ENCODE measurements at regions not wholly inside any gene's neighbourhood (a gene's known extent, or its start where the extent isn't known, plus 50 kb on each side); places are given as distances from the start of the nearest gene placed in this dataset.
A peak's percentile ranks its signal among the peaks of the same experiment; 100 is the strongest.

DNA sequence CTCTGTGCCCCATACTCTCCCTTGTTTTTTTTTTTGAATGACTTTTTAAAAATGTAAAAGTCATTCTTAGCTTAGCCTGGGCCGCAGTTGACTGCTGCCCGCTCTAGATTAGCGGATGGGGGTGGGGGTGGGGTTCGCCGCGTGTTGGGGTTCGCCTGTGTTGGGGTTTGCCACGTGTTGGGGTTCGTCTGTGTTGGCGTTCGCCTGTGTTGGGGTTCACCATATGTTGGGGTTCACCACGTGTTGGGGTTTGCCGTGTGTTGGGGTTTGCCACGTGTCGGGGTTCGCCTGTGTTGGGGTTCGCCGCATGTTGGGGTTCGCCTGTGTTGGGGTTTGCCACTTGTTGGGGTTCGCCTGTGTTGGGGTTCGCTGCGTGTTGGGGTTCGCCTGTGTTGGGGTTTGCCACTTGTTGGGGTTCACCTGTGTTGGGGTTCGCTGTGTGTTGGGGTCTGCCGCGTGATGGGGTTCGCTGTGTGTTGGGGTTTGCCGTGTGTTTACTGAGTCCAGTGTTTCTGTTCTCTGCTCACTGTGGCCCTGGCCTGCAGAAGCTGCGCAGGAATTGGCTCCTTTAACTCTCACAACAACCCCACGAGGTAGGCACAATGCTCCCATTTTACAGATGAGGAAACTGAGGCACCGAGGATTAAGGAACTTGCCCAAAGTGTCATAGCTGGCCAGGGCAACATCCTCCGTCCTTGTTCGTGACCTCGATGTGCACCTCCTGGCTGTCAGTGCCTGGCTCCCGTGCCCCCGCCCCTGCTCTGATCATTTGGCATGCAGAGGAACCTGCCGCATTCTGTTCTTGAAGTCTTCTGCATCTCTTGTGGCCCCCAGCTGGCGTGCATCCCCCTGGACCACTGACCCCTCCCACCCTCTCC, 96.6 kb upstream of the CIBAR2 start:
- H3K9me3 ChIP-seq, result no peaks in the 10 kb centered on the region
- no peaks in the 10 kb centered on the region for H3K27me3 ChIP-seq
- ATAC-seq (no peak), DNase-seq (no peak)
- intact Hi-C loops (cut with DNase I), result loop anchor here in 1 of 10 donors (5.0 kb wide), 1 partner anchor 37 kb away; no protein-coding TSS in a partner anchor
- peak overlapping the region in 1 of 12 donors; percentile 50 for H3K27ac ChIP-seq
- TF ChIP-seq, protein P1, sequence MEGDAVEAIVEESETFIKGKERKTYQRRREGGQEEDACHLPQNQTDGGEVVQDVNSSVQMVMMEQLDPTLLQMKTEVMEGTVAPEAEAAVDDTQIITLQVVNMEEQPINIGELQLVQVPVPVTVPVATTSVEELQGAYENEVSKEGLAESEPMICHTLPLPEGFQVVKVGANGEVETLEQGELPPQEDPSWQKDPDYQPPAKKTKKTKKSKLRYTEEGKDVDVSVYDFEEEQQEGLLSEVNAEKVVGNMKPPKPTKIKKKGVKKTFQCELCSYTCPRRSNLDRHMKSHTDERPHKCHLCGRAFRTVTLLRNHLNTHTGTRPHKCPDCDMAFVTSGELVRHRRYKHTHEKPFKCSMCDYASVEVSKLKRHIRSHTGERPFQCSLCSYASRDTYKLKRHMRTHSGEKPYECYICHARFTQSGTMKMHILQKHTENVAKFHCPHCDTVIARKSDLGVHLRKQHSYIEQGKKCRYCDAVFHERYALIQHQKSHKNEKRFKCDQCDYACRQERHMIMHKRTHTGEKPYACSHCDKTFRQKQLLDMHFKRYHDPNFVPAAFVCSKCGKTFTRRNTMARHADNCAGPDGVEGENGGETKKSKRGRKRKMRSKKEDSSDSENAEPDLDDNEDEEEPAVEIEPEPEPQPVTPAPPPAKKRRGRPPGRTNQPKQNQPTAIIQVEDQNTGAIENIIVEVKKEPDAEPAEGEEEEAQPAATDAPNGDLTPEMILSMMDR (IDR thresholded peaks at IDR 0.05), result no peak
- 91 to 96% (median 93%) methylated on average over 34 to 38 of the region's 38 CpGs for WGBS, 4 donors
- no peaks in the 10 kb centered on the region for H3K36me3 ChIP-seq
- H3K4me1 ChIP-seq, result peaks cover 7 to 61% (median 31%) of the 10 kb centered on the region in 12 donors
- H3K4me3 ChIP-seq, result no peak overlapping the region

DNA sequence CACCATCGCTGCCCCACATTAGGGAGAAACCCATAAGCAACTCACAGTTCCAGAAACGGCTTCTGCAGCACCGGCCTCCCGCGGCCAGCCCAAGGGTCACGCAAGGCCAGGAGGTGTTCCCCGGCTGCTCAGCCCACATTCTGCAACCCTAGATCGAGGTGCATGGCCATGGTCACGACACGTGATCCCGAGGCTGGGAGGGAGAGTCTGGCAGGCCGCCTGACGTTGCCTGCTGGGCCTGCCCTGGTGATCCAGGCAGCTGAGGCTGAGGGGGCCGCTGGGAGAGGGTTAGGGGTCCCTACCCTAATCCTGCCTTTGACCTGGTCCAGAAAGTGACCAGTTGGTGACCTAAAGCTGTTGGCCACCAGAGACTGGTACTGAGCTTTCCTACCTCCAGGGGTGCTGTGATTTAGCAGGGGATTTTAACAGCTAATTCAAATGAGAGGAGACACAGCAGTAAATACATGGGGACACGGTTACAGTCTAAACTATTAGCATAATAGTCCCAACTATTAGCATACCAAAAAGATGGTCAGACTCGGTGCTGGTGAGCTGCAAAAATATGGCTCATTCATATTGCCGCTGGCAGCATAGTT, 97.4 kb upstream of the CIBAR2 start:
- Histone ChIP-seq H3K27me3 (no peaks in the 10 kb centered on the region), H3K27ac (peak overlapping the region in 1 of 12 donors; percentile 50), H3K4me3 (no peak overlapping the region), H3K36me3 (no peaks in the 10 kb centered on the region), H3K9me3 (no peaks in the 10 kb centered on the region), H3K4me1 (peaks cover 7 to 65% (median 34%) of the 10 kb centered on the region in 12 donors)
- WGBS, 4 donors, result 50 to 61% (median 52%) methylated on average over 12 to 17 of the region's 17 CpGs
- ATAC-seq, result peak in 2 of 4 donors; percentile 47 to 57
- intact Hi-C loops (cut with DNase I), result loop anchor here in 1 of 10 donors (5.0 kb wide), 1 partner anchor 37 kb away; no protein-coding TSS in a partner anchor
- DNase-seq, result peak in 4 of 5 donors; percentile 60 to 79 (median 72)
- no peak for TF ChIP-seq POLR2A (IDR thresholded peaks at IDR 0.05)
- TF ChIP-seq, protein P1 (IDR thresholded peaks at IDR 0.05), result peak in 1 of 12 donors; percentile 2

DNA sequence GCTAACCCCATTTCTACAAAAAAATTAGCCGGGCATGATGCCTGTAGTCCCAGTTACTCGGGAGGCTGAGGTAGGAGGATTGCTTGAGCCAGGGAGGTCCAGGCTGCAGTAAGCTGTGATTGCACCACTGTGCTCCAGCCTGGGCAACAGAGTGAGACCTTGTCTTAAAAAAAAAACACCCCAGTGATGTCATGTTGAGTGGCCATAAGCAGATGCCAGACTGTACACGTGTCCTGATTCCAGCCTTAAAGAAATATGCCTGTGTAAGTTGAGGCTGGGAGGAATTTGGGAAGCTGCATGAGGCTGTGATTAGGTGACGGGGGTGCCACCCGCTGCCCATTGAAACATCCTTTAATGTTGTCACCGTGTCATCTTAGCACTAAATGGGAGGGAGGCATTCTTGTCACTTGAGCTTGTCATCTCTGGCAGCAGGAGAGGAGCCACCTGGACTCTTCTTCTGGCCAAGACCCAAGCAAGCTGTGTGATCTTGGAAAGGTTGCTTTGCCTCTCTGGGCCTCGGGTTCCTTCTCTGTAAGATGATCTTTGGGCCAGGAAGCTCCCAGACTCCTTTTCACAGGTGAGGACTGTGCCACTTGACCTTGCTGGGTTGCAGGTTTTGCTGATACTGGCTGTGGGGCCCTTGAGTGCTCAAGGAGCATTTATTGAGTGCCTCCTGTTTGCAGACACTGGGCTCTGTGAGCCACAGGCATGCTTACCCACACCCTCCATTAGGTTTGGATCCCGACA, 98.3 kb upstream of the CIBAR2 start:
- Histone ChIP-seq H3K4me1 (peaks cover 7 to 62% (median 31%) of the 10 kb centered on the region in 12 donors), H3K27ac (no peak overlapping the region), H3K27me3 (no peaks in the 10 kb centered on the region), H3K9me3 (no peaks in the 10 kb centered on the region), H3K36me3 (no peaks in the 10 kb centered on the region), H3K4me3 (no peak overlapping the region)
- ATAC-seq (no peak), DNase-seq (peak in 1 of 5 donors; percentile 13)
- intact Hi-C loops (cut with DNase I), result no loop called here
- 81 to 83% (median 83%) methylated on average over 8 of the region's 8 CpGs for WGBS, 4 donors
- TF ChIP-seq POLR2A (IDR thresholded peaks at IDR 0.05), result no peak
- TF ChIP-seq, protein P1 (IDR thresholded peaks at IDR 0.05), result no peak

Measured in heart left ventricle (tissue), 16 donors.